Suprapubic skin (tissue), 4 donors: ENCODE measurements at regions not wholly inside any gene's neighbourhood (a gene's known extent, or its start where the extent isn't known, plus 50 kb on each side); places are given as distances from the start of the nearest gene placed in this dataset.

ENCODE experiments used
- DNase-seq, 2 donors: peaks; one replicate each; pipeline ENCODE4 v3.0.0-alpha.2; 2019; ENCODE audit warnings: low spot score in 2 of 2
- H3K27ac ChIP-seq: fragments of 200-600 bp; sonication (generic); one replicate; pipeline ENCODE4 v1.5.1; 2019
- H3K27me3 ChIP-seq: fragments of 200-600 bp; sonication (generic); one replicate; pipeline ENCODE4 v1.5.1; 2019
- H3K36me3 ChIP-seq: fragments of 200-600 bp; sonication (generic); one replicate; pipeline ENCODE4 v1.5.1; 2019
- H3K4me1 ChIP-seq: fragments of 200-600 bp; sonication (generic); one replicate; pipeline ENCODE4 v1.5.1; 2019
- H3K4me3 ChIP-seq: fragments of 200-600 bp; sonication (generic); one replicate; pipeline ENCODE4 v1.5.1; 2019; ENCODE audit warnings: mild to moderate bottlenecking
- H3K9me3 ChIP-seq: fragments of 200-600 bp; sonication (generic); one replicate; pipeline ENCODE4 v1.5.1; 2019
- EP300 ChIP-seq: sonication (generic); formaldehyde crosslinking; IDR thresholded peaks from one replicate; pipeline ENCODE4 v1.6.1; 2017; ENCODE audit warnings: antibody characterized with exemption
- POLR2A ChIP-seq, 2 donors: fragments of 450-650 bp; IDR thresholded peaks; one replicate each; pipeline ENCODE4 v1.6.1; 2017; ENCODE audit warnings: antibody characterized with exemption in 2 of 2, mild to moderate bottlenecking in 2 of 2, moderate library complexity in 2 of 2
- POLR2AphosphoS5 ChIP-seq, 3 donors: sonication (generic); formaldehyde crosslinking; IDR thresholded peaks; one replicate each; pipeline ENCODE4 v1.6.1; 2017; ENCODE audit warnings: antibody characterized with exemption in 3 of 3
- WGBS: methylation state at CpG from one replicate; pipeline ENCODE4 v1.1.5; 2018; 5-methylcytosine and 5-hydroxymethylcytosine counted together
- TF ChIP-seq, protein P1 (sequence below), 2 donors: fragments of 200-600 bp in 1 of 2; fragments of 450-650 bp in 1 of 2; sonication (generic) in 1 of 2; IDR thresholded peaks; one replicate each; pipeline ENCODE4 v1.5.1; 2016 to 2019; ENCODE audit warnings: antibody characterized with exemption in 2 of 2, mild to moderate bottlenecking in 1 of 2, moderate library complexity in 1 of 2

DNA sequence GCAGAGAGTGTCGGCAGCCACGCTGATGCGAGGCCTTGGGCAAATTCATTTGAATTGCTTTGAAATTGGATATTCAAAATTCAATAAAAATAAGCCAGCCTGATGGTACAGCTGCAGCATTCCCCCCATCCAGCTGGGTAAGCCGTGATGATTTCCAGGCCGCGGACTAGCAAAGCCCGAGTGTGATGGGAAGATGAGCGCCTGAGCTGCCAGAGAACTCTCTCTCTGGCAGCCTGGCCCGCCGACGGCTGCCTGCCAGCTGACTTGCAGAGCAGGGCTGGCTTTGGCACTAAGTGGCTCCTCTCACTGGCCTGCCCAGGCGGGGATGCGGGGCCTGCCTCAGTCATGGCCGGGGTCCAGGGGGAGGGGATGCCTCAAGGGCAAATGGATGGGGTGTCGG lies 268.3 kb upstream of the WWC1 start:
- peaks cover 16% of the 10 kb centered on the region for H3K4me1 ChIP-seq
- H3K27ac ChIP-seq, result no peak overlapping the region
- DNase-seq, result peak in 1 of 2 donors; percentile 65
- no peaks in the 10 kb centered on the region for H3K9me3 ChIP-seq
- H3K36me3 ChIP-seq, result no peaks in the 10 kb centered on the region
- no peak overlapping the region for H3K4me3 ChIP-seq
- no peaks in the 10 kb centered on the region for H3K27me3 ChIP-seq
- TF ChIP-seq, protein P1, sequence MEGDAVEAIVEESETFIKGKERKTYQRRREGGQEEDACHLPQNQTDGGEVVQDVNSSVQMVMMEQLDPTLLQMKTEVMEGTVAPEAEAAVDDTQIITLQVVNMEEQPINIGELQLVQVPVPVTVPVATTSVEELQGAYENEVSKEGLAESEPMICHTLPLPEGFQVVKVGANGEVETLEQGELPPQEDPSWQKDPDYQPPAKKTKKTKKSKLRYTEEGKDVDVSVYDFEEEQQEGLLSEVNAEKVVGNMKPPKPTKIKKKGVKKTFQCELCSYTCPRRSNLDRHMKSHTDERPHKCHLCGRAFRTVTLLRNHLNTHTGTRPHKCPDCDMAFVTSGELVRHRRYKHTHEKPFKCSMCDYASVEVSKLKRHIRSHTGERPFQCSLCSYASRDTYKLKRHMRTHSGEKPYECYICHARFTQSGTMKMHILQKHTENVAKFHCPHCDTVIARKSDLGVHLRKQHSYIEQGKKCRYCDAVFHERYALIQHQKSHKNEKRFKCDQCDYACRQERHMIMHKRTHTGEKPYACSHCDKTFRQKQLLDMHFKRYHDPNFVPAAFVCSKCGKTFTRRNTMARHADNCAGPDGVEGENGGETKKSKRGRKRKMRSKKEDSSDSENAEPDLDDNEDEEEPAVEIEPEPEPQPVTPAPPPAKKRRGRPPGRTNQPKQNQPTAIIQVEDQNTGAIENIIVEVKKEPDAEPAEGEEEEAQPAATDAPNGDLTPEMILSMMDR (IDR thresholded peaks at IDR 0.05), result no peak
- TF ChIP-seq POLR2AphosphoS5 (IDR thresholded peaks at IDR 0.05) (no peak), EP300 (no peak), POLR2A (IDR thresholded peaks at IDR 0.05) (no peak)
- 25% methylated on average over 15 of the region's 15 CpGs for WGBS

DNA sequence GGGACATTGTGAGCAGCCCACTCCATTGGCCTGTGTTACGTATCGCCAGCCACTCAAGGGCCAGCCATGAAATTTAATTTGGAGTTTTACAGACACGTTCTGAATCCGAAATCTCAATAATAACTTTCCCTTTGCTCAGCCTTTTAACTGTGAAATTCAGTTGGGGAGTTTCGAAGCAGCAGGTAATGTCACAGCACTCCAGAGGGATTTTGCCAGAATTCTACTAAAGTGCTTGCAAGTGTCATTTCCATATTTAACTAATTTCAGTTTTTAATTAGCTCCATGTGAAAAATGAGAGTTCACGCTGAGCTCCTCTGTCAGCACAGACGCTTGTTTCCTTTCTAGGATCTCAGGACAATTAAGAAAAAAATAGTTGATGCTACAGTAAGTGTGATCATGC lies 267.1 kb upstream of the WWC1 start:
- Histone ChIP-seq H3K27ac (no peak overlapping the region), H3K9me3 (no peaks in the 10 kb centered on the region), H3K36me3 (no peaks in the 10 kb centered on the region), H3K4me3 (no peak overlapping the region), H3K27me3 (no peaks in the 10 kb centered on the region), H3K4me1 (peaks cover 16% of the 10 kb centered on the region)
- DNase-seq, result no peak
- TF ChIP-seq, protein P1 (IDR thresholded peaks at IDR 0.05), result no peak
- TF ChIP-seq POLR2A (IDR thresholded peaks at IDR 0.05) (no peak), EP300 (no peak), POLR2AphosphoS5 (IDR thresholded peaks at IDR 0.05) (no peak)
- WGBS, result 88% methylated on average over 7 of the region's 7 CpGs

- TF ChIP-seq EP300 (no peak), POLR2A (IDR thresholded peaks at IDR 0.05) (no peak), POLR2AphosphoS5 (IDR thresholded peaks at IDR 0.05) (no peak)
- TF ChIP-seq, protein P1 (IDR thresholded peaks at IDR 0.05), result no peak
- WGBS, result 74% methylated on average over 5 of the region's 6 CpGs
Observed at GRCh38 chr5:168027007-168027406, 264.4 kb upstream of the WWC1 start.

GRCh38 chr5:168030912-168031311 lies 260.5 kb upstream of the WWC1 start:
- no peak for DNase-seq
- H3K4me3 ChIP-seq, result no peak overlapping the region
- no peaks in the 10 kb centered on the region for H3K9me3 ChIP-seq
- TF ChIP-seq POLR2A (IDR thresholded peaks at IDR 0.05) (no peak), EP300 (no peak), POLR2AphosphoS5 (IDR thresholded peaks at IDR 0.05) (no peak)
- TF ChIP-seq, protein P1 (IDR thresholded peaks at IDR 0.05), result no peak
- no peak overlapping the region for H3K27ac ChIP-seq
- H3K27me3 ChIP-seq, result no peaks in the 10 kb centered on the region
- 82% methylated on average over 2 of the region's 2 CpGs for WGBS
- H3K4me1 ChIP-seq, result peaks cover 4% of the 10 kb centered on the region
- H3K36me3 ChIP-seq, result no peaks in the 10 kb centered on the region

More at GRCh38 chr5:168027007-168027406, 264.4 kb upstream of the WWC1 start:
- no peak overlapping the region for H3K27ac ChIP-seq
- no peak overlapping the region for H3K4me3 ChIP-seq
- H3K36me3 ChIP-seq, result no peaks in the 10 kb centered on the region
- H3K9me3 ChIP-seq, result no peaks in the 10 kb centered on the region
- no peaks in the 10 kb centered on the region for H3K27me3 ChIP-seq
- H3K4me1 ChIP-seq, result peaks cover 20% of the 10 kb centered on the region
- no peak for DNase-seq

DNA sequence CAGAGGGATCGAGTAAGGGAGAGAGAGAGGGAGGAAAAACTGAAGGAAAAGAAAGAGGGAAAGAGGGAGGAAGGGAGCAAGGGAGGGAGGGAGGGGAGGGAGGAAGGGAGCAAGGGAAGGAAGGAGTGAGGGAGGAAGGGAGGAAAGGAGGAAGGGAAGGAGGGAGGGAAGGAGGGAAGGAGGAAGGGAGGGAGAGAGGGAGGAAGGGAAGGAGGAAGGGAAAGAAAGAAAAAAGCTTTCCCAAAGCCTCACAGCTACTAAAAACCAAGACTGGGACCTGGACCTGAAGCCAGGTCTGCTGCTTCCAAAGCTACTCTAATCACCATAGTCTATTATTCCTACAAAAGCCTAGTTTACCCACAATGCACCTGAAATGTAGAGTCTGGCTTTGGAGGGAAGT lies 259.8 kb upstream of the WWC1 start:
- Histone ChIP-seq H3K4me3 (no peak overlapping the region), H3K36me3 (no peaks in the 10 kb centered on the region), H3K27me3 (no peaks in the 10 kb centered on the region), H3K9me3 (no peaks in the 10 kb centered on the region), H3K27ac (no peak overlapping the region), H3K4me1 (peaks cover 4% of the 10 kb centered on the region)
- 89% methylated on average over 1 of the region's 1 CpG for WGBS
- DNase-seq, result no peak
- no peak for TF ChIP-seq POLR2AphosphoS5 (IDR thresholded peaks at IDR 0.05)
- TF ChIP-seq, protein P1 (IDR thresholded peaks at IDR 0.05), result no peak
- TF ChIP-seq POLR2A (IDR thresholded peaks at IDR 0.05), result no peak
